Keratinocyte (primary cell): ENCODE measurements at regions not wholly inside any gene's neighbourhood (a gene's known extent, or its start where the extent isn't known, plus 50 kb on each side); places are given as distances from the start of the nearest gene placed in this dataset.

ENCODE experiments used
- DNase-seq: peaks from one replicate; pipeline ENCODE4 v3.0.0-alpha.2; 2011; ENCODE audit warnings: low read depth, missing footprints, low spot score
- FAIRE-seq: peaks from 2 replicates; lab custom pipeline; 2011; peaks lifted over from hg19 to GRCh38; lab: Jason Lieb, UNC
- H2AFZ ChIP-seq: 2 replicates; pipeline ENCODE4 v1.6.0; 2012; ENCODE audit warnings: low read length, control low read depth, inconsistent platforms; ENCODE audit not compliant: control insufficient read depth
- H3K27ac ChIP-seq: 2 replicates; pipeline ENCODE4 v1.5.1; 2011; ENCODE audit warnings: low read length; ENCODE audit not compliant: control insufficient read depth, insufficient read depth
- H3K27me3 ChIP-seq: 3 replicates; pipeline ENCODE4 v1.6.0; 2011; ENCODE audit warnings: low read length; ENCODE audit not compliant: control insufficient read depth, insufficient read depth; ENCODE audit errors: extremely low read depth
- H3K36me3 ChIP-seq, 2 experiments: 2 replicates in 1 of 2; 3 replicates in 1 of 2; pipeline ENCODE4 v1.5.1; 2011; ENCODE audit warnings: low read length in 2 of 2, mild to moderate bottlenecking in 1 of 2; ENCODE audit not compliant: control insufficient read depth in 2 of 2, insufficient read depth in 2 of 2; ENCODE audit errors: extremely low read depth in 1 of 2
- H3K4me1 ChIP-seq: 3 replicates; pipeline ENCODE4 v1.5.1; 2011; ENCODE audit warnings: low read length; ENCODE audit not compliant: control insufficient read depth, insufficient read depth; ENCODE audit errors: extremely low read depth
- H3K4me2 ChIP-seq: 3 replicates; pipeline ENCODE4 v1.6.0; 2011; ENCODE audit warnings: low read depth, low read length; ENCODE audit not compliant: control insufficient read depth, insufficient read depth; ENCODE audit errors: extremely low read depth
- H3K4me3 ChIP-seq, 3 experiments: fragments of 200-600 bp in 1 of 3; sonication (generic) in 1 of 3; 2 replicates in 2 of 3; 3 replicates in 1 of 3; pipeline ENCODE4 v1.5.1; 2011 to 2016; ENCODE audit warnings: low read length in 3 of 3, mild to moderate bottlenecking in 3 of 3, control low read depth in 2 of 3, inconsistent platforms in 1 of 3, low read depth in 1 of 3, mixed read lengths in 1 of 3, mixed run types in 1 of 3, moderate library complexity in 1 of 3; ENCODE audit not compliant: control insufficient read depth in 2 of 3, insufficient read depth in 2 of 3; ENCODE audit errors: extremely low read depth in 1 of 3
- H3K79me2 ChIP-seq: 2 replicates; pipeline ENCODE4 v1.6.0; 2012; ENCODE audit warnings: low read length; ENCODE audit not compliant: control insufficient read depth, insufficient read depth
- H3K9ac ChIP-seq: 3 replicates; pipeline ENCODE4 v1.6.0; 2011; ENCODE audit warnings: low read length; ENCODE audit not compliant: control insufficient read depth, insufficient read depth; ENCODE audit errors: extremely low read depth
- H3K9me1 ChIP-seq: 3 replicates; pipeline ENCODE4 v1.6.0; 2011; ENCODE audit warnings: low read length; ENCODE audit not compliant: control insufficient read depth, insufficient read depth; ENCODE audit errors: extremely low read depth
- H3K9me3 ChIP-seq: 2 replicates; pipeline ENCODE4 v1.5.1; 2012; ENCODE audit warnings: low read depth, low read length; ENCODE audit not compliant: control insufficient read depth
- H4K20me1 ChIP-seq: 3 replicates; pipeline ENCODE4 v1.6.0; 2011; ENCODE audit warnings: low read length; ENCODE audit not compliant: control insufficient read depth, insufficient read depth; ENCODE audit errors: extremely low read depth
- CTCF ChIP-seq, 3 experiments: IDR thresholded peaks in 1 of 3; conservative IDR thresholded peaks in 1 of 3; optimal IDR thresholded peaks in 1 of 3; 2 replicates in 2 of 3; 3 replicates in 1 of 3; pipeline versions ENCODE3 to v1.5.1; 2011; ENCODE audit warnings: low read length in 3 of 3, mild to moderate bottlenecking in 3 of 3, moderate library complexity in 2 of 3, control low read depth in 1 of 3, inconsistent platforms in 1 of 3; ENCODE audit not compliant: insufficient read depth in 2 of 3; ENCODE audit errors: extremely low read depth in 1 of 3
- EZH2 ChIP-seq: IDR thresholded peaks from one replicate; pipeline ENCODE4 v1.6.1; 2012; ENCODE audit warnings: inconsistent platforms, mild to moderate bottlenecking, low read length, moderate library complexity
- dilution Hi-C: fragments of 300-500 bp; cut with MboI; formaldehyde crosslinking; loops from one replicate; pipeline ENCODE4 v1.7.0; 2020; ENCODE audit warnings: low sequenced_read_pairs; ENCODE audit not compliant: extremely low pct_ligation_motif_present

DNA sequence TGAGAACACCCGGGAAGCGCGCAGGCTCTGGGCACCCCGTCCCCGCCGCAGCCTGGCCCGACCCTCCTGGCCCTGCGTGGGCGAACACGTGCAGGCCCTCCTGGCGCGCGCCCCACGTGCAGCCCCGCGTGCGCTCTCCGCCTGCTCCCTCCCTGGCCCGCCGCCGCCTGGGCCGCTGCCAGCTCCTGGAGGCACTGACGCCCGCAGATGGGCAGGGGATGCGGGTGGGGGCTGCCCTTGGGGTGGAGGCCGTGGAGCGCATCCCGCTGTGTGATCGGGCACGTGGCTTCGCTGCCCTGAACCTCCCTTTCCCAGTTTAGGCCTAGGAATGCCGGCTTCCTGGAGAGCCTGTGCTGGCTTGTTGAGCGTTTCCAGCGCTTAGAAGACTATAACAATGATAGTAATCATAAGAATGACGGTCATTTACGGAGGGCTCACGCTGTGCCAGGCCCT lies 104.6 kb upstream of the SLC6A6 start:
- no peaks in the 10 kb centered on the region for H3K9me3 ChIP-seq
- H3K27me3 ChIP-seq: peaks cover 4% of the 10 kb centered on the region
- TF ChIP-seq EZH2 (no peak), CTCF (optimal IDR thresholded peaks at IDR 0.05 in 1 of 3, IDR thresholded peaks at IDR 0.05 in 1 of 3, conservative IDR thresholded peaks at IDR 0.05 in 1 of 3; ENCODE audit: extremely low read depth in 1 of 3, insufficient read depth in 2 of 3, low read length in 3 of 3) (no peak)
- no peak overlapping the region for H3K4me3 ChIP-seq
- peak overlapping the region; percentile 45 for H3K27ac ChIP-seq
- H3K9me1 ChIP-seq: no peaks in the 10 kb centered on the region
- no peaks in the 10 kb centered on the region for H3K79me2 ChIP-seq
- H3K4me1 ChIP-seq: peaks cover 15% of the 10 kb centered on the region
- FAIRE-seq (no peak), DNase-seq (no peak)
- no peaks in the 10 kb centered on the region for H3K36me3 ChIP-seq
- no peaks in the 10 kb centered on the region for H4K20me1 ChIP-seq
- peak overlapping the region; percentile 7 for H3K4me2 ChIP-seq
- H3K9ac ChIP-seq: peak overlapping the region; percentile 24
- dilution Hi-C loops: no loop called here
- peak overlapping the region; percentile 37 for H2AFZ ChIP-seq

- dilution Hi-C loops: no loop called here
- FAIRE-seq: no peak
- peak overlapping the region; percentile 7 for H3K4me2 ChIP-seq
Measured at GRCh38 chr3:14298442-14298841, 104.0 kb upstream of the SLC6A6 start.

More at GRCh38 chr3:14298442-14298841, 104.0 kb upstream of the SLC6A6 start:
- Histone ChIP-seq H3K27ac (peak overlapping the region; percentile 45), H4K20me1 (no peaks in the 10 kb centered on the region), H3K79me2 (no peaks in the 10 kb centered on the region), H3K9ac (peak overlapping the region; percentile 1), H3K36me3 (no peaks in the 10 kb centered on the region), H3K9me3 (no peaks in the 10 kb centered on the region), H3K4me3 (no peak overlapping the region), H3K27me3 (peaks cover 9% of the 10 kb centered on the region), H3K4me1 (peaks cover 15% of the 10 kb centered on the region), H2AFZ (peak overlapping the region; percentile 37), H3K9me1 (no peaks in the 10 kb centered on the region)
- no peak for DNase-seq
- no peak for TF ChIP-seq EZH2
- TF ChIP-seq CTCF (optimal IDR thresholded peaks at IDR 0.05 in 1 of 3, IDR thresholded peaks at IDR 0.05 in 1 of 3, conservative IDR thresholded peaks at IDR 0.05 in 1 of 3; ENCODE audit: extremely low read depth in 1 of 3, insufficient read depth in 2 of 3, low read length in 3 of 3): no peak
